ENCODE measurements at regions not wholly inside any gene's neighbourhood (a gene's known extent, or its start where the extent isn't known, plus 50 kb on each side); places are given as distances from the start of the nearest gene placed in this dataset.
"Not testable (repeated sequence)": the region's sequence is repeated elsewhere in the genome, so short reads cannot be mapped to it uniquely, and the experiment has no call there.

GRCh38 chr15:53203454-53203853, 413.3 kb upstream of the ONECUT1 start:
- peaks cover under 1% of the 10 kb centered on the region for H3K27me3 ChIP-seq (ENCODE audit: control insufficient read depth, insufficient read depth, low read length, poor library complexity, severe bottlenecking)
- H3K27ac ChIP-seq (ENCODE audit: insufficient read depth, low read depth, low read length, poor library complexity, severe bottlenecking), result no peak overlapping the region
- no peak overlapping the region for H3K4me3 ChIP-seq (ENCODE audit: insufficient read depth, low read depth, low read length)
- no peaks in the 10 kb centered on the region for H3K4me1 ChIP-seq (ENCODE audit: control insufficient read depth, insufficient read depth, low read length)
- H3K9me3 ChIP-seq (ENCODE audit: control insufficient read depth, low read length), result no peaks in the 10 kb centered on the region
- WGBS, 2 experiments, result 81 to 92% methylated on average over 3 to 4 of the region's 4 CpGs
- no peaks in the 10 kb centered on the region for H3K36me3 ChIP-seq (ENCODE audit: control insufficient read depth, insufficient read depth, low read length)

- Histone ChIP-seq H3K9me3 (ENCODE audit: control insufficient read depth, low read length) (no peaks in the 10 kb centered on the region), H3K4me3 (ENCODE audit: insufficient read depth, low read depth, low read length) (no peak overlapping the region), H3K4me1 (ENCODE audit: control insufficient read depth, insufficient read depth, low read length) (no peaks in the 10 kb centered on the region), H3K36me3 (ENCODE audit: control insufficient read depth, insufficient read depth, low read length) (no peaks in the 10 kb centered on the region), H3K27me3 (ENCODE audit: control insufficient read depth, insufficient read depth, low read length, poor library complexity, severe bottlenecking) (peaks cover 6% of the 10 kb centered on the region), H3K27ac (ENCODE audit: insufficient read depth, low read depth, low read length, poor library complexity, severe bottlenecking) (no peak overlapping the region)
- 76 to 79% methylated on average over 1 of the region's 1 CpG for whole genome bisulfite sequencing, 2 experiments
These were observed 412.7 kb upstream of the ONECUT1 start for GRCh38 chr15:53202876-53203275.

GRCh38 chr15:53197426-53197839, 407.3 kb upstream of the ONECUT1 start:
- peaks cover 16% of the 10 kb centered on the region for H3K27me3 ChIP-seq (ENCODE audit: control insufficient read depth, insufficient read depth, low read length, poor library complexity, severe bottlenecking)
- H3K27ac ChIP-seq (ENCODE audit: insufficient read depth, low read depth, low read length, poor library complexity, severe bottlenecking), result no peak overlapping the region
- WGBS, 2 experiments, result 7 to 8% methylated on average over 23 of the region's 23 CpGs
- no peak overlapping the region for H3K4me3 ChIP-seq (ENCODE audit: insufficient read depth, low read depth, low read length)
- H3K4me1 ChIP-seq (ENCODE audit: control insufficient read depth, insufficient read depth, low read length), result peaks cover 19% of the 10 kb centered on the region
- H3K9me3 ChIP-seq (ENCODE audit: control insufficient read depth, low read length), result no peaks in the 10 kb centered on the region
- no peaks in the 10 kb centered on the region for H3K36me3 ChIP-seq (ENCODE audit: control insufficient read depth, insufficient read depth, low read length)

- H3K9me3 ChIP-seq (ENCODE audit: control insufficient read depth, low read length), result no peaks in the 10 kb centered on the region
- peaks cover 19% of the 10 kb centered on the region for H3K4me1 ChIP-seq (ENCODE audit: control insufficient read depth, insufficient read depth, low read length)
- H3K27me3 ChIP-seq (ENCODE audit: control insufficient read depth, insufficient read depth, low read length, poor library complexity, severe bottlenecking), result peaks cover 16% of the 10 kb centered on the region
- 75 to 82% methylated on average over 11 of the region's 11 CpGs for WGBS, 2 experiments
- no peak overlapping the region for H3K27ac ChIP-seq (ENCODE audit: insufficient read depth, low read depth, low read length, poor library complexity, severe bottlenecking)
- H3K4me3 ChIP-seq (ENCODE audit: insufficient read depth, low read depth, low read length), result no peak overlapping the region
- no peaks in the 10 kb centered on the region for H3K36me3 ChIP-seq (ENCODE audit: control insufficient read depth, insufficient read depth, low read length)
These were observed 406.7 kb upstream of the ONECUT1 start for GRCh38 chr15:53196788-53197187.

GRCh38 chr15:53196242-53196641, 406.1 kb upstream of the ONECUT1 start:
- Histone ChIP-seq H3K36me3 (ENCODE audit: control insufficient read depth, insufficient read depth, low read length) (no peaks in the 10 kb centered on the region), H3K4me1 (ENCODE audit: control insufficient read depth, insufficient read depth, low read length) (peaks cover 19% of the 10 kb centered on the region), H3K4me3 (ENCODE audit: insufficient read depth, low read depth, low read length) (no peak overlapping the region), H3K27me3 (ENCODE audit: control insufficient read depth, insufficient read depth, low read length, poor library complexity, severe bottlenecking) (peaks cover 16% of the 10 kb centered on the region), H3K9me3 (ENCODE audit: control insufficient read depth, low read length) (no peaks in the 10 kb centered on the region), H3K27ac (ENCODE audit: insufficient read depth, low read depth, low read length, poor library complexity, severe bottlenecking) (no peak overlapping the region)
- WGBS, 2 experiments, result 18 to 19% methylated on average over 3 of the region's 5 CpGs

- H3K27ac ChIP-seq (ENCODE audit: insufficient read depth, low read depth, low read length, poor library complexity, severe bottlenecking), result no peak overlapping the region
- no peaks in the 10 kb centered on the region for H3K36me3 ChIP-seq (ENCODE audit: control insufficient read depth, insufficient read depth, low read length)
- H3K4me1 ChIP-seq (ENCODE audit: control insufficient read depth, insufficient read depth, low read length), result peaks cover 19% of the 10 kb centered on the region
- no peak overlapping the region for H3K4me3 ChIP-seq (ENCODE audit: insufficient read depth, low read depth, low read length)
- H3K9me3 ChIP-seq (ENCODE audit: control insufficient read depth, low read length), result no peaks in the 10 kb centered on the region
- WGBS, 2 experiments, result 71 to 82% methylated on average over 2 of the region's 2 CpGs
- peaks cover 13% of the 10 kb centered on the region for H3K27me3 ChIP-seq (ENCODE audit: control insufficient read depth, insufficient read depth, low read length, poor library complexity, severe bottlenecking)
These were observed 403.0 kb upstream of the ONECUT1 start for GRCh38 chr15:53193149-53193548.

- no peaks in the 10 kb centered on the region for H3K27me3 ChIP-seq (ENCODE audit: control insufficient read depth, insufficient read depth, low read length, poor library complexity, severe bottlenecking)
- H3K4me3 ChIP-seq (ENCODE audit: insufficient read depth, low read depth, low read length), result no peak overlapping the region
- H3K9me3 ChIP-seq (ENCODE audit: control insufficient read depth, low read length), result no peaks in the 10 kb centered on the region
- 92 to 95% methylated on average over 4 of the region's 4 CpGs for WGBS, 2 experiments
- no peaks in the 10 kb centered on the region for H3K36me3 ChIP-seq (ENCODE audit: control insufficient read depth, insufficient read depth, low read length)
- H3K4me1 ChIP-seq (ENCODE audit: control insufficient read depth, insufficient read depth, low read length), result no peaks in the 10 kb centered on the region
- no peak overlapping the region for H3K27ac ChIP-seq (ENCODE audit: insufficient read depth, low read depth, low read length, poor library complexity, severe bottlenecking)
These were observed 399.7 kb upstream of the ONECUT1 start for GRCh38 chr15:53189860-53190259.

GRCh38 chr15:53183449-53183848, 393.3 kb upstream of the ONECUT1 start:
- H3K27me3 ChIP-seq (ENCODE audit: control insufficient read depth, insufficient read depth, low read length, poor library complexity, severe bottlenecking); H3K4me3 ChIP-seq (ENCODE audit: insufficient read depth, low read depth, low read length); H3K27ac ChIP-seq (ENCODE audit: insufficient read depth, low read depth, low read length, poor library complexity, severe bottlenecking); H3K9me3 ChIP-seq (ENCODE audit: control insufficient read depth, low read length); H3K4me1 ChIP-seq (ENCODE audit: control insufficient read depth, insufficient read depth, low read length); H3K36me3 ChIP-seq (ENCODE audit: control insufficient read depth, insufficient read depth, low read length): not testable (repeated sequence)
- 91 to 95% methylated on average over 9 of the region's 9 CpGs for WGBS, 2 experiments

GRCh38 chr15:53171571-53171970, 381.4 kb upstream of the ONECUT1 start:
- Histone ChIP-seq H3K27me3 (ENCODE audit: control insufficient read depth, insufficient read depth, low read length, poor library complexity, severe bottlenecking) (no peaks in the 10 kb centered on the region), H3K4me3 (ENCODE audit: insufficient read depth, low read depth, low read length) (no peak overlapping the region), H3K9me3 (ENCODE audit: control insufficient read depth, low read length) (no peaks in the 10 kb centered on the region), H3K4me1 (ENCODE audit: control insufficient read depth, insufficient read depth, low read length) (no peaks in the 10 kb centered on the region), H3K36me3 (ENCODE audit: control insufficient read depth, insufficient read depth, low read length) (no peaks in the 10 kb centered on the region), H3K27ac (ENCODE audit: insufficient read depth, low read depth, low read length, poor library complexity, severe bottlenecking) (no peak overlapping the region)
- 93 to 97% methylated on average over 1 of the region's 1 CpG for WGBS, 2 experiments

- H3K27me3 ChIP-seq (ENCODE audit: control insufficient read depth, insufficient read depth, low read length, poor library complexity, severe bottlenecking), result no peaks in the 10 kb centered on the region
- H3K36me3 ChIP-seq (ENCODE audit: control insufficient read depth, insufficient read depth, low read length), result no peaks in the 10 kb centered on the region
- no peak overlapping the region for H3K4me3 ChIP-seq (ENCODE audit: insufficient read depth, low read depth, low read length)
- H3K4me1 ChIP-seq (ENCODE audit: control insufficient read depth, insufficient read depth, low read length), result no peaks in the 10 kb centered on the region
- no peaks in the 10 kb centered on the region for H3K9me3 ChIP-seq (ENCODE audit: control insufficient read depth, low read length)
- WGBS, 2 experiments, result 90 to 95% methylated on average over 2 of the region's 2 CpGs
- no peak overlapping the region for H3K27ac ChIP-seq (ENCODE audit: insufficient read depth, low read depth, low read length, poor library complexity, severe bottlenecking)
These were observed 376.6 kb upstream of the ONECUT1 start for GRCh38 chr15:53166684-53167201.

Data from ectodermal cell (in vitro differentiated cells).